Activated T-helper 1 cell treated with anti-CD3 and anti-CD28 coated beads, Interleukin-12 subunit alpha, Interleukin-12 subunit beta, Interleukin-2, Interleukin-4 antibody, amounts not matched to agents 30 ng/mL and 10 ng/mL and 1 ng/mL, durations not matched to agents 14 hours and 24 hours and 36 hours (primary cell): ENCODE measurements at regions not wholly inside any gene's neighbourhood (a gene's known extent, or its start where the extent isn't known, plus 50 kb on each side); places are given as distances from the start of the nearest gene placed in this dataset.
"Not testable (repeated sequence)": the region's sequence is repeated elsewhere in the genome, so short reads cannot be mapped to it uniquely, and the experiment has no call there.

Experiments
- DNase-seq: peaks from one replicate; pipeline ENCODE4 v3.0.0; 2021; ENCODE audit warnings: low spot score
- H3K27ac Mint-ChIP-seq: one replicate; pipeline ENCODE4 v1.8.0; 2021; ENCODE audit warnings: mild to moderate bottlenecking, mixed read lengths
- H3K27me3 Mint-ChIP-seq: one replicate; pipeline ENCODE4 v1.8.0; 2022; ENCODE audit warnings: mild to moderate bottlenecking, moderate library complexity, mixed read lengths; ENCODE audit not compliant: insufficient read depth
- H3K36me3 Mint-ChIP-seq: one replicate; pipeline ENCODE4 v1.8.0; 2021; ENCODE audit warnings: low read depth, mixed read lengths
- H3K4me1 Mint-ChIP-seq: one replicate; pipeline ENCODE4 v1.8.0; 2021; ENCODE audit warnings: low read depth, mixed read lengths
- H3K4me3 Mint-ChIP-seq: one replicate; pipeline ENCODE4 v1.8.0; 2021; ENCODE audit warnings: mild to moderate bottlenecking, moderate library complexity, mixed read lengths
- H3K9me3 Mint-ChIP-seq: one replicate; pipeline ENCODE4 v1.8.0; 2021; ENCODE audit warnings: mixed read lengths
- intact Hi-C: fragments of 100-400 bp; cut with micrococcal nuclease; formaldehyde crosslinking; loops from one replicate; pipeline ENCODE4 v1.15.1; 2024

GRCh38 chr1:232130815-232131480 lies 499.0 kb downstream of the SIPA1L2 start:
- Mint-ChIP-seq H3K27ac (no peak overlapping the region), H3K4me1 (peaks cover 5% of the 10 kb centered on the region), H3K9me3 (peaks cover 15% of the 10 kb centered on the region), H3K36me3 (no peaks in the 10 kb centered on the region), H3K27me3 (peaks cover 17% of the 10 kb centered on the region), H3K4me3 (no peak overlapping the region)
- intact Hi-C loops = no loop called here
- DNase-seq = no peak

DNA sequence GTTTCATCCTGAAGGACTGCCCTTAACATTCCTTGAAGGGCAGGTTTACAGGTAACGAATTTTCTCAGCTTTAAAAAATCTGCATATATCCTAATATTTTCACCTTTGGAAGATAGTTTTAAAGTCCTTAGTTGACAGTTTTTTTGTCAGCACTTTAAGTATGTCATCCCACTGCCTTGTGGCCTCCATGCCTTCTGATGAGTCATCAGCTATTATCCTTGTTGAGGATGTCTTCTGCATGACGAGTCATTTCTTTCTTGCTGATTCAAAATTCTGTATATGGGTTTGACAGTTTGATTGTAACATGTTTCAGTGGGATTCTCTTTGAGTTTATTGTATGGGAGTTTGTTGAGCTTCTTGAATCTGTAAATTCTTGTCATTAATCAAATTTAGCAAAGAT lies 500.6 kb downstream of the DISC1 start:
- no peaks in the 10 kb centered on the region for H3K36me3 Mint-ChIP-seq
- no peak overlapping the region for H3K4me3 Mint-ChIP-seq
- H3K9me3 Mint-ChIP-seq = peaks cover 15% of the 10 kb centered on the region
- H3K27me3 Mint-ChIP-seq = peaks cover 19% of the 10 kb centered on the region
- intact Hi-C loops = loop anchor here (10.0 kb wide), 2 partner anchors 152 to 502 kb away; partner anchors contain the start of gene DISC1
- peaks cover 13% of the 10 kb centered on the region for H3K4me1 Mint-ChIP-seq
- H3K27ac Mint-ChIP-seq = no peak overlapping the region
- DNase-seq = no peak

GRCh38 chr1:232123775-232124659 lies 497.4 kb downstream of the DISC1 start:
- intact Hi-C loops = loop anchor here (1.0 to 10.0 kb wide), 3 partner anchors 78 to 499 kb away; partner anchors contain the start of gene DISC1

DNA sequence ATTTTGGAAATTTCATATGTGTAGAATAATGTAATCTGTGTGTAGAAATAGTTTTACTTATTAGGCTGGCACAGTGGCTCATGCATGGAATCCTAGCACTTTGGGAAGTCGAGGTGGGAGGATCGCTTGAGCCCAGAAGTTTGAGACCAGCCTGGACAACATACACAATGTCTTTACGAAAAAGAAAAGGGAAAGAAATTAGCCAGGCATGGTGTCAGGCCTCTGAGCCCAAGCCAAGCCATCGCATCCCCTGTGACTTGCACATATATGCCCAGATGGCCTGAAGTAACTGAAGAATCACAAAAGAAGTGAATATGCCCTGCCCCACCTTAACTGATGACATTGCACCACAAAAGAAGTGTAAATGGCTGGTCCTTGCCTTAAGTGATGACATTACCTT lies 491.3 kb downstream of the DISC1 start:
- DNase-seq, H3K4me3 Mint-ChIP-seq, H3K27ac Mint-ChIP-seq, H3K36me3 Mint-ChIP-seq, H3K4me1 Mint-ChIP-seq, H3K9me3 Mint-ChIP-seq, intact Hi-C loops: not testable (repeated sequence)
- H3K27me3 Mint-ChIP-seq = peaks cover 14% of the 10 kb centered on the region

More at GRCh38 chr1:232123775-232124659, 497.4 kb downstream of the DISC1 start:
- no peak overlapping the region for H3K27ac Mint-ChIP-seq
- H3K36me3 Mint-ChIP-seq = no peaks in the 10 kb centered on the region
- no peak overlapping the region for H3K4me3 Mint-ChIP-seq
- H3K27me3 Mint-ChIP-seq = peaks cover 20% of the 10 kb centered on the region
- DNase-seq = no peak
- no peaks in the 10 kb centered on the region for H3K9me3 Mint-ChIP-seq
- peaks cover 13% of the 10 kb centered on the region for H3K4me1 Mint-ChIP-seq

- Mint-ChIP-seq H3K4me3 (no peak overlapping the region), H3K36me3 (no peaks in the 10 kb centered on the region), H3K4me1 (no peaks in the 10 kb centered on the region), H3K9me3 (no peaks in the 10 kb centered on the region), H3K27me3 (peaks cover 26% of the 10 kb centered on the region), H3K27ac (no peak overlapping the region)
- DNase-seq = no peak
- intact Hi-C loops = no loop called here
Observed at GRCh38 chr1:232114985-232115384, 488.4 kb downstream of the DISC1 start.

DNA sequence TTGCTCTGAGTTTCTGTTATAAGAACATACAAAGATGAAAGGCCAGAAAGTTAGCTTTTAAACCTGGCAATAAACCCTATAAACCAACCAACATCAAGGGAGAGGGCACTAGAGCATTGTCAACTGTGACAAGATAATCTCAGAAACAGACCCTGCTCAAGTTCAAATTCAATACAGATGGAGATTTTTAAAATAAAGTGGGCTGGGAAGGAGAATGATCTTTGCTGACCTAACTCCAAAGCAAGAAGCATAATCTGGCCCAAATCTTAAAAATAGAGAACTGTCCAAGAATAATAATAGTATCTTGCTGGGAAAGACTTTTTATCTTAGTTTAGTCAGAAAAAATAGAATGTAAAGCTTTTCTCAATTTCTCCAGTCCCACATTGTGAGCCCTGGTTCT lies 485.5 kb downstream of the DISC1 start:
- no peak overlapping the region for H3K27ac Mint-ChIP-seq
- H3K27me3 Mint-ChIP-seq = peaks cover 21% of the 10 kb centered on the region
- H3K9me3 Mint-ChIP-seq = no peaks in the 10 kb centered on the region
- DNase-seq = no peak
- H3K4me3 Mint-ChIP-seq = no peak overlapping the region
- intact Hi-C loops = no loop called here
- no peaks in the 10 kb centered on the region for H3K4me1 Mint-ChIP-seq
- H3K36me3 Mint-ChIP-seq = no peaks in the 10 kb centered on the region

DNA sequence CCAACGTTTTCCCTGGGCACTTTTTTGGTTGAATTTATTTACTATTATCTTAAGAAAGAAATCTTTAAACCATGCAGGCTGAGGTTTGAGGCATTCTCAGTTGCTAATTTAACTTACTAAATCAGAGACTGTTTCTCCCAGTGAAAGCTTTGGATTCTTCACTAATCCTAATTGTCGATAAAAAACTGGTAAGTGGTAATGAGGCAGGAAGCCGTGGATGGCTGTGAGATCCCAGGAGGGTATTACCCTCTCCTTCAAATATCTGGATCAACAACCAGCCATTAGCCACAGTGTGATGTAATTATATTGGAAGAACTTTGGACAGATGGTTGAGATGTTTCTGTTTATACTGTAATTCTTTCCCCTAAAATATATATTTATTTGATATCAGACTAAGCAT lies 485.0 kb downstream of the DISC1 start:
- intact Hi-C loops = no loop called here
- no peaks in the 10 kb centered on the region for H3K4me1 Mint-ChIP-seq
- H3K36me3 Mint-ChIP-seq = no peaks in the 10 kb centered on the region
- H3K27me3 Mint-ChIP-seq = peaks cover 19% of the 10 kb centered on the region
- H3K27ac Mint-ChIP-seq = no peak overlapping the region
- no peaks in the 10 kb centered on the region for H3K9me3 Mint-ChIP-seq
- H3K4me3 Mint-ChIP-seq = no peak overlapping the region
- DNase-seq = no peak

DNA sequence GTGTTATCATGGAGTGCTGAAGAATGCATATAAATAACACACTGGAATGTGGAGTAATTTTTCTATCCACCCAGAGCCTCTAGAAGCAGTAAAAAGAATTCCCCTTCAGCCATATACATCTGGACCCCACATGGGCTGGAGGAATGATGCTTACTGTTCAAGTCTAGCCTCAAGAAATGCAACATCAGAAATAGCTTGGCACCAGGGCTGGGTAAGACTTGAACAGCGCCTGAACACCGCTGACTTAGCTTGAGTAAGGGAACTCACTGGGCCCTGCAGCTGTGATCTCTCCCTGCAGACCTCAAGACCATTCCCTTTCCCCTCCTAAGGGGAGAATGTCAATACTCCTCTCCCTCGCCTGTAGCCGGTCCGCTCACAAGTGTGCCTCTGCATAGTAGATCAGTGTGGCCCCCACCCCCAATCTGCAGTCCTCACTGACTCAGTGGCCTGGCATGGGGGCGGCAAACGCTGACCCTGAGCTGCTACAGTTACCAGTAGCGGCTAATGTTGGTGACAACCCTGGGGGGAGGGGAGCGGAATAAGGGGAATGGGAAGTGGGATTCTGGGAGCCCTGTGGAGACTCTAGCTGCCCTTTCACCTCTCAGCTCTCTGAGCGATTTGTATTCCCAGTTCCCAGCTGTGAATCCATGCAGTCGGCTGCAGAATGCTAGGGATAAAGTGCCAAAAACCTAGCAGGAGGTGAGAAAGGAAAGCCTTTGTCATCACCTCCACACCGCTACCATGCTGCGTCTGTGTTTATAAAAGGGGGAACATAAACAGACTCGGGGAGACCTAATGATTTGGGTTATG lies 483.9 kb downstream of the DISC1 start:
- no peak overlapping the region for H3K27ac Mint-ChIP-seq
- H3K4me3 Mint-ChIP-seq = no peak overlapping the region
- intact Hi-C loops = no loop called here
- no peaks in the 10 kb centered on the region for H3K36me3 Mint-ChIP-seq
- DNase-seq = no peak
- no peaks in the 10 kb centered on the region for H3K9me3 Mint-ChIP-seq
- peaks cover 17% of the 10 kb centered on the region for H3K27me3 Mint-ChIP-seq
- H3K4me1 Mint-ChIP-seq = no peaks in the 10 kb centered on the region

DNA sequence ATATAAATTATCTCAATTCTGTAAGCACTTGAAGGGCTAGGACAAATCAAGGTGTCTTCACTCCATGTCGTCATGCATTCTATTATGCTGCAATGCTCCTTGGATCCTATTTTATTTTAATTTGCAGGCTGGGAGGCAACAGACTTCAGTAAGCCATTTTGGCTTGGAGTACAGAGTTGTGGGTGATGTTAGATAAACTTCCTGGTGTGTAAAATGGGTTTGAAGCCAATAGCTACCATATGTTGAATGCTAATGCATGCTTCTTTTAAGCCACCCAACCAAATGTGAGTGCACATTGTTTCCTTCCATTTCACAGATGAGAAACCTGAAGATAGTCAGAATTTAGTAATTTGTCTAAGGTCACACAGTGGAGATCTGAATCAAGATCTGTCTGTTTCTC lies 482.8 kb downstream of the DISC1 start:
- Mint-ChIP-seq H3K4me3 (no peak overlapping the region), H3K36me3 (no peaks in the 10 kb centered on the region), H3K27ac (no peak overlapping the region), H3K27me3 (peaks cover 17% of the 10 kb centered on the region), H3K9me3 (no peaks in the 10 kb centered on the region), H3K4me1 (no peaks in the 10 kb centered on the region)
- no peak for DNase-seq
- intact Hi-C loops = no loop called here

DNA sequence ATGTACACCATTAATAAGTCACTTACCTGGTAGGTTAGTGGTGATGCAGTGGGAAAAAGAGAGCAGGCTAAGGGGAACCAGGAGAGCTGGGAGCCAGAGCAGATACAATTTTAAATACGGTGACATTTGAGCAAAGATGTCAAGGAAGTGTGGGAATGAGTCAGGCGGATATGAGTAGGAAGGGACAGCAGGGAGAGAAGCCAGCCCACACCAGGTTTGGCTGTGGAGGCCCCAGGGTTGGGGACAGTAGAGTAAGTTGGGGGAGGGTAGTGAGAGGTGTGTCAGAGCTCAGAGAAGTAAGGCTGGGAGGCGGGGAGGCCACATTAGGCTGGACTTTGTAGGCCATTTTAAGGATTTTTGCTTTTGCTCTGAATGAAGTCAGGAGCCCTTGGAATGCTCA lies 482.0 kb downstream of the DISC1 start:
- DNase-seq = no peak
- Mint-ChIP-seq H3K9me3 (no peaks in the 10 kb centered on the region), H3K27ac (no peak overlapping the region), H3K4me3 (no peak overlapping the region), H3K27me3 (peaks cover 17% of the 10 kb centered on the region), H3K36me3 (no peaks in the 10 kb centered on the region), H3K4me1 (no peaks in the 10 kb centered on the region)
- intact Hi-C loops = no loop called here

GRCh38 chr1:232106415-232106814 lies 479.8 kb downstream of the DISC1 start:
- intact Hi-C loops = no loop called here
- DNase-seq = no peak
- no peaks in the 10 kb centered on the region for H3K36me3 Mint-ChIP-seq
- no peaks in the 10 kb centered on the region for H3K4me1 Mint-ChIP-seq
- no peaks in the 10 kb centered on the region for H3K9me3 Mint-ChIP-seq
- H3K27me3 Mint-ChIP-seq = peaks cover 6% of the 10 kb centered on the region
- no peak overlapping the region for H3K27ac Mint-ChIP-seq
- H3K4me3 Mint-ChIP-seq = no peak overlapping the region

DNA sequence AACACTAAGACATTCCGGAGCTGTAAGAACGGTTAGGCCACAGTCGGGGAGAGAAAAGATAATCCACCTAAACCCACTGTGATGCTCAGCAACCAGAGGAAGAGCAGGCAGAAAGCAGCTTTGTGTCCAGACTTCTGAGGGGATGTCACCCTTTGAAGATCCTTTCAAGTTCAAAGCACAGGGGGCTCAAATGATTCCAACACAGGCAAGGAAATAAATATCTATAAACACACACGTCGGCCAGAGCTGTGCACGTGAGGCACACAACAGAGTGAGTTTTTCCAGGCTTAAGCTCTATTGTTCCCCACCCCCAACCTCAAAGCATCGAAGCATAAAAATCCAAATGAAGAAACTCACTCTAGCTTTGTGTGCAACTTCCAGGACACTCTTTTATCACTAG lies 479.0 kb downstream of the DISC1 start:
- peaks cover 1% of the 10 kb centered on the region for H3K27me3 Mint-ChIP-seq
- no peak for DNase-seq
- no peaks in the 10 kb centered on the region for H3K9me3 Mint-ChIP-seq
- no peaks in the 10 kb centered on the region for H3K36me3 Mint-ChIP-seq
- H3K4me1 Mint-ChIP-seq = no peaks in the 10 kb centered on the region
- no peak overlapping the region for H3K4me3 Mint-ChIP-seq
- intact Hi-C loops = no loop called here
- H3K27ac Mint-ChIP-seq = no peak overlapping the region

GRCh38 chr1:232101231-232101630 lies 474.6 kb downstream of the DISC1 start:
- Mint-ChIP-seq H3K36me3 (no peaks in the 10 kb centered on the region), H3K27me3 (no peaks in the 10 kb centered on the region), H3K4me1 (no peaks in the 10 kb centered on the region)

More at GRCh38 chr1:232101231-232101630, 474.6 kb downstream of the DISC1 start:
- H3K4me3 Mint-ChIP-seq = no peak overlapping the region
- intact Hi-C loops = no loop called here
- H3K9me3 Mint-ChIP-seq = no peaks in the 10 kb centered on the region
- DNase-seq = no peak
- no peak overlapping the region for H3K27ac Mint-ChIP-seq
